Erythroblast (primary cell): ENCODE measurements at regions not wholly inside any gene's neighbourhood (a gene's known extent, or its start where the extent isn't known, plus 50 kb on each side); places are given as distances from the start of the nearest gene placed in this dataset.

Source experiments
- GATA1 ChIP-seq: IDR thresholded peaks from 2 replicates; pipeline ENCODE4 v1.6.1; 2011; ENCODE audit warnings: low read depth, mild to moderate bottlenecking, control low read depth, low read length, moderate library complexity
- POLR2A ChIP-seq: IDR thresholded peaks from 2 replicates; pipeline ENCODE4 v1.6.1; 2011; ENCODE audit warnings: mild to moderate bottlenecking, low read length

DNA sequence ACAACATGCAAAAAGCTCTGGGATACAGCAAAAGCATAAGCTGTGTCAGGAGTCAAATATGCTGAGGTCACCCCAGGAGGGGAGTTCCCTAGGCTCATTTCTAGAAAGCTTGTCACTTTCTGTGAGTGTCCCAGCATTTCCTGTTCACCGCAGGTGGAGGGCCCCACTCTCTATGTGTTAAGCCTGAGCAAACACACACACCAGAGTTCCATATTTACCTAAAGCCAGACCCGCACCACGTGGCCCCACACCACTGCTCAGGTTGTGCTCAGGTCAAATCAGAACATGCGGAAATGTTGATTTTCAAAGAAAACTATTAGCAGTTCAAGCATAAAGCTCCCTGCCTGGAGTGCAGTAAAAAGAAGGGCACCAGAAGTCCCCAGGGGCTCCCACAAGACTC lies 259.6 kb upstream of the PPP2R2D start:
- TF ChIP-seq POLR2A (no peak), GATA1 (no peak)
